Stimulated activated CD4-positive, alpha-beta T cell treated with anti-CD3 and anti-CD28 coated beads, Interleukin-1b, Interleukin-23, amount 100 ng/mL, for 48 hours (primary cell): ENCODE measurements at regions not wholly inside any gene's neighbourhood (a gene's known extent, or its start where the extent isn't known, plus 50 kb on each side); places are given as distances from the start of the nearest gene placed in this dataset.

Source experiments
- DNase-seq: peaks from one replicate; pipeline ENCODE4 v3.0.0-alpha.2; 2020

DNA sequence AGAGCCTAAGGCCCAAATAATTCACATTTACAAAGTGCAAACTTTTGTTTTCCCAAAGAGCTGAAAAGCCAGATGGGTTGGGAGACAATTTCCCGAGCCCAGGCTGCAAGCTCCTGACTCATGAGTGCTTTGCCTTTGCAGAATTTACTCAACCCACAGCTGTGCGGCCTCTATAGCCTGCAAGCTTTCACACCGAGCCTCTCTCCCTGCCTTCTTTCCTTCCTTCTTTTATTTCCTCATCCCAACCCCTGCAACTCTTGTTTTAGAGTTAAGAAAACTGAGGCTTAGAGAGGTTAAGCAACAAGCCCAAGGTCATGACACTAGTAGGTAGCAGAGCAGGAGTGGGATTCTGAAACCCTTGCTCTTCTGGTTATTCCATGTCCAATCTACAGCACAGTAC lies 203.0 kb upstream of the GPR26 start:
- no peak for DNase-seq

DNA sequence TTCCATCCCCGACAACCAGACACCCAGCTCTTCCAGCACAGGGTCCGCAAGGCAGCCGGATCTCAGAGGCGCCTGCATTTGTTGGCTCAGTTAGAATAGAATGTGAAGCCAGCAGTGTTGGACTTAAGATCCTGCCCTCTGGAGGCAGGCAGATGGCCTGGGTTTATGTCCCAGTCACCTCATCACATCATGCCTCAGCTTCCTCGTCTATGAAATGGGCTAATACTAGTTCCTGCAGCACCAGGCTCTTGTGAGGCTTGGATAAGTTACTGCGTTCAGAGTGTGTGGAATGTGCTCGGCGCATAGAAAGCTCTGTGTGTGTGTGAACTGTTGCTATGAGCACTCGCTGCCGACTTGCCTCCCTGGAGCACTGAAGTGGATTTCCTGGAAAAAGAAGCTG lies 202.5 kb upstream of the GPR26 start:
- no peak for DNase-seq

DNA sequence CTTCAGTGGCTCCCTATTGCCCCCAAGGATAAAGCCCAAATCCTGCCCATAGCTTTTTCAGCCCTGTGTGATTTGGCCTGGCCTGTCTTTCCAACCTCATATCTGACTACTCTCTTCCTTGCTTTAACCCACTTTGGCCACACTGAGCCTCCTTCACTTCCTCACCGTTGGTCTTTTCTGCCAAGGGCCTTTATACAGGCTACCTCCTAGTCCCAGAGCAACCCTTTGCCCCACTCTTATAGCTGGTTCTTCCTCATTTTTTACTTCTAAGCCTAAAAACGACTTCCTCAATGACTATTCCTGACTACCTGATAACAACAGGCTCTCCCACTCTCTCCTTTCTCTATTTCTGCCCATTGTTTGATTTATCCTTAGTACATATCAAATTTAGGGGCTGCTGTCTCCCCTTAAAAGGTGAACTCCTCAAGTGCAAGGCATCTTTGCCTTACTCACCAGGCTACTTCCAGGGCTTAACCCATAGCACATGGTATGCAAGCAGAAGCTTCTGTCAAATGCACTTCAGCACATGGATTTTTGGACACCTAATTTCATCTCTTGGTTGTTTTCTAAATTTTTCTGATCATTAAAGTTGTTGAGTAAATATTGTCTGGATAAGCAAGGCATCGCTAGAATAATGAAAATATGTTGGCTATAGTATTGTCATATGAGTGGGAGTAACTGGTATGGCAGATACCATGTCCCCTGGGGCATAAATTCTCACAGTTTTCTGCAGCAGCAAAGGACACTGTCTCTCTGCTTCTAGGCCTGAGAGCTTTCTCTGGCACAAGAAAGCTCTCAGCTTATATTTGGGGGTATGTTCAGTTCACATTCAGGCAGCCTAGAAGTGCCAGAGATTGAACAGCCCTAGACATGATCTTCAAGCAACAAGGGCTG lies 201.5 kb upstream of the GPR26 start:
- no peak for DNase-seq

DNA sequence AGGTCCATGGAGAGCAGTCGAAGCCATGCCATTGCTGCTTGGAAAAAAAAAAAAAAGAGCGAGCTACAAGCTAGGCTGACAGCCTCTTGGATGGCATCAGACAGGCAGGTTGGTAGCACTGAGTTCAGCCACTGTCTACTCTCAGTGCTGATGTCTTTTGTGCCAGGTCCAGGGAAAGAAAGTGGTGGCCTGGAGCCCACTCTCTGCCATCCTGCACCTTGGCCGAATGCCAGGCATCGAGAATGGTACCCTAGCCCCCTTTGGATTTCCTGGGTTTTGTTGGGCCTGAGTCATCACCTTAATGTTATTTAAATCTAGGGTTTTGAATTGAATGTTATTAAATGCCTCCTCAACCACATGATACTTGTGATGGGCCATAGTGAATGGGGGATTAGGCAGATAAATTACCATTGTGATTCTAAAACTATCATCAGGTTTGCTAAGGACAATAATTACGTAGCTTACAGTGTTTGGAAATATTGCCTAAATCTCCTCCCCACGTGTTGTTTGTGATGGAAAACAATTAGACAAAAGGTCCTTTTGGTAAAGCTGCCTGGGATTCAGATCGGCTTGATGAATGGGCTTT lies 195.7 kb upstream of the GPR26 start:
- no peak for DNase-seq

GRCh38 chr10:123471811-123472210 lies 194.3 kb upstream of the GPR26 start:
- no peak for DNase-seq

- DNase-seq: no peak
Measured at GRCh38 chr10:123472606-123473005, 193.5 kb upstream of the GPR26 start.

GRCh38 chr10:123474700-123475099 lies 191.5 kb upstream of the GPR26 start:
- no peak for DNase-seq

DNA sequence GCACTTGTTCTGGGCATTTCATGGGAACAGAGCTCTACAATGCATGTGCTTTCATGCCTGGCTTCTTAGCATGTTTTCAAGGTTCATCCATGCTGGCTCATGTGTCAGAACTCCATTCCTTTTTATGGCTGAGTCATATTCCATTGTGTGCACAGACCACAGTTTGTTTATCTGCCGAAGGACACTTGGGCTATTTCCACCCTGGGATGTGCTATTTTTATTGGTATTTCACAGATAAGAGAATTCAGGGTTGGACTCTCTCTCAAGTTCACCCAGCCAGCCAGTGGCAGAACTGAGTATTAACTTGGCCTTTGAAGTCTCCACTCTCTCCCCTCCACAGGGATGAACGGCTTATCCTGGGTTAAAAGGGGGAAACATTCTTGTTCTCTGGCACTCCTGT lies 190.7 kb upstream of the GPR26 start:
- DNase-seq: no peak

DNA sequence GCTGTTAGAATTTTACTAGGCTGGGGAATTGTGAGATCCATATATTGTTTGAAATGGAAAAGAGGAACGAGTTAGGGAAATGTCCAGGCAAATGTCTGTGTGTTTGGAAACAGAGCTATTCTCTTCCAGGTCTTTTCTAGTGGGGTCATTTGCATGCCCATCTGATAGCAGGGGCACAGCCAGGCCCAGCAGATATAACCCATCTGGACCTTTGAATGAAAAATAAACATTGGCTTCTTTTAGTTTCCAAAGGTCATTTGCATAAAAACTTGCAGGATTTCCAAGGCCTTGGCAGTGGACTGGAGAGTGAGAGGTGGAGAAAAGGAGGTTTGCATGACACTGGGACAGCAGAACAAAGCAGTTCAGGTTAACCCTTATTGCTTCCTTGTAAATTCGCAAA lies 188.0 kb upstream of the GPR26 start:
- DNase-seq: no peak

DNA sequence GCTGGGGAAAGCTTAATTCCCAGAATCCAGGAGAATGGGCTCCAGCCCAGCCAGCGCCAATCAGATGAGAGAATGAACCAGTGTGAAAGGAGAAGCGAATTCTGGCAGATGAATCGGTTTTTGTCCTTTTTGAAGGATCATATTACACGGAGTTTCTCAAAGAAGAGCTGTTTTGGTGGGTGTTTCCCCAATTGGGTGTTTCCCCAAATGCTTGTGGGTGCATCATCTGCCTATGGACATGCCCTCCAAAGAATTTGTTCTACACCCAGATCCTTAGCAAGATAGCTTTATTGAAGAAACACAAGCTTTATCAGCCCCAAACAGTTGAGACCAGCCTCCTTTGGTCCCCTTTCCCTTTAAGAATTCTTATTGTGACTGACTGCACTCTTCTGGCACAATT lies 186.5 kb upstream of the GPR26 start:
- no peak for DNase-seq

DNA sequence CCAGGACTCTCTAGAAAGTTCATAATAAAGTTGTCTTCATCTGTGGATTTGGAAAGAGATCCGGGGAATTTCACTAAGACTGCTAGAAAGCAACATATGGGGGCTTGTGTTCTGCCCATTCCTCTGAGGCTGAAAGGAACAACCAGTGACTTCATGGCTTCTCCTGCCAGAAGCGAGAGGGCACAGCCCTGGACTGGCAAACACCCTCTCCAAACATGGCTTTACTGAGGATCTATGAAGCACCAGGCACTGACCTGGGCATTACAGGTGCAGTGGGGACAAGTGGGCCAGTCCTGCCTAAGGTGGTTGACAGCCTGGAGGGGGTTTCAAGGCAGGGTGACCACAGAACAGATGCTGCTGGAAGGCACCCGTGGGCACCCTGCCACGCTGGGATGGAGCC lies 185.8 kb upstream of the GPR26 start:
- DNase-seq: no peak

DNA sequence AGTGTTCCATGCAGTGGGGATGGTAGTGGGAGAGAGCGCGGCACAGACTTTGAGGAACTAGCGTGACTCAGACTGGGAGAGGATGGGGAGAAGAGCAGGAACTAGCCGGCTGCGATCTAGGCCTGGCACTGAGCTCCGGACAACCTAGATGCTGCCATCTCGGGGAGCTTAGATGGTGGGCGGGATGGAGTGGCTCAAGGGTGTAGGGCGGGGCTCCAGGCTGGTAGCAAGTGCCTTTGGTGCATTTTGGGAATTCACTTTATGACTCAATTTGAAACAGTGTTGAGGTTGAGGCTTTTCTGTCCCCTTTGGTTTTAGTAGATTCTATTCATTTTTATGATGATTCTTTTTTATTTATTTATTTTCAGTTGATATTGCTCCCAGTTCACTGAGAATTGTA lies 185.3 kb upstream of the GPR26 start:
- DNase-seq: no peak

DNA sequence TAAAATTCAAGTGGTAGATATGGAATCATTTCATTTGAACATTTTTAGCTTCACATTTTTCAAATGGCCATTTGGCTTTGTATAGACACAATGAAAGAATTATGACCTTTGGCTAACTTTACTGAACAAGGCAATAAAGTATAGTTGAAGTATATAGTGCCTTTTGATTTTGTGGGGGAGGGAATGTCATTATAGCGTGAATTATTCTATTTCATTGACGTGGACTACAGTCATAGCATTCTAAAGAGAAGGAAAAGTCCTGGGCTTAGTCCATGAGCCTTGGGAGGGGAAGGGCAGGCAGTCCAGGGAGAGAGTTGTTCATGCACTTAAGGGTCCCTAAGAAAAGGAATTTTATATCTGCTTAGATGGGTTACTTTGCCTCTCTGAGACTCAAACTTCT lies 181.4 kb upstream of the GPR26 start:
- no peak for DNase-seq

- no peak for DNase-seq
Measured at GRCh38 chr10:123485341-123485960, 180.7 kb upstream of the GPR26 start.

GRCh38 chr10:123488436-123488835 lies 177.7 kb upstream of the GPR26 start:
- DNase-seq: no peak

GRCh38 chr10:123491364-123491763 lies 174.8 kb upstream of the GPR26 start:
- no peak for DNase-seq

- no peak for DNase-seq
Measured at GRCh38 chr10:123492016-123492415, 174.1 kb upstream of the GPR26 start.

DNA sequence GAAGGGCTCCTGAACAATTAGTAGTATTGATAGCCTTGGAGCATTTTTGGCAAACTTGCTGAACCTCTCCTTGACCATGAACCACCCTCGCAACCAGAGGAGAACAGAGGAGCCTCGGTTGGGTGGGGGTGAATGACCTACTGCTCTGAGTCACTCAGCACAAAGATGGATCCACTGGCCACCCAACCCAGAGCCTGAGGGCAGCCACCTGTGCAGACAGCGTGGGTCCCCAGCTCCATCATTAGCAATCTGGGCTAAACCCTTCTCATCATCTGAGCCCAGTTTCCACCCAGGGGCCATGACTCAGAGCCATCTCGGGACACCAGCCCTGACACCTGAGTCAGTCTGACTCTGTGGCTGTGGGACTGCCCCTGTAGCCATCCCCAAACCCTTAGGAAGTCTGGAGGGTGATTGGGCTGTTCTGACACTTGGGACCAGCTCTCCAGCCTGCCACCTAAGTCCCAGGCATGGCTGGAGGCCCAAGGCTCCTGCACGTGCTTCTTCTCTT lies 171.8 kb upstream of the GPR26 start:
- DNase-seq: no peak

DNA sequence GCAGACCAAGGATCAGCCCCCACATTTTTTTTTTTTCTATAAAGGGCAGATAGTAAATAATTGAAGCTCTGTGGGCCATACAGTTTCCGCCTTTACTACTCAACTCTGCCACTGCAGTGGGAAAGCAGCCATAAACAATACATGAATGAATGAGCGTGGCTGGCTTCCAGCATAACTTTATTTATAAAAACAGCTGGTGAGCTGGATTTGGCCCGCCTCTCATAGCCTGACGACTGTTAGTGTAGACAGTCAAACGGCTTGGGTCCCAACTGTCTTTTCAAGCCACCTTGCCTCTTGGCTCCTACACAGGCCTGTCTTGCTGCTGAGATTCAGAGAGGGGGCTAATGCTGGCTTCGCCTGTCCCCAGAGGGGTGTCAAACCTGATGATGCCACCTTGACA lies 169.8 kb upstream of the GPR26 start:
- DNase-seq: no peak

- no peak for DNase-seq
Measured at GRCh38 chr10:123496996-123497660, 169.0 kb upstream of the GPR26 start.

DNA sequence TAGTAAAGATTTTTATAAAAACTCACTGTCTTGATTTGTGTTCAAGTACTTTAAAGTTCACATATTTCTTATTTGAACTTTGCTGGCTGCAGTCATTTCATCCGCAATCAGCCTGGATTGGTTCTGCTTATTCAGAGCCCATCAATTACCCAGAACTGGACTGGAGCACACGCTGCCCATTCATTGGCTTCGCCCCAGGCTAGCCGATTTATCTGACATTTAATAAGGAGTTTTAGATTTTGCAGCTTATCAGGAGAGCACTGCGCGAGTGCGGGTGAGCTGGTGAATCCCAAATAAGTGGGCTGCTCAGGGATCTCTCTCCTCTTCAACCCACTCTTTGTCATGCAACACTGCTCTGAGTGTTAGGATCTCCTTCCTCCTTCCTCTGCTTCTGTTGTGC lies 166.0 kb upstream of the GPR26 start:
- no peak for DNase-seq

DNA sequence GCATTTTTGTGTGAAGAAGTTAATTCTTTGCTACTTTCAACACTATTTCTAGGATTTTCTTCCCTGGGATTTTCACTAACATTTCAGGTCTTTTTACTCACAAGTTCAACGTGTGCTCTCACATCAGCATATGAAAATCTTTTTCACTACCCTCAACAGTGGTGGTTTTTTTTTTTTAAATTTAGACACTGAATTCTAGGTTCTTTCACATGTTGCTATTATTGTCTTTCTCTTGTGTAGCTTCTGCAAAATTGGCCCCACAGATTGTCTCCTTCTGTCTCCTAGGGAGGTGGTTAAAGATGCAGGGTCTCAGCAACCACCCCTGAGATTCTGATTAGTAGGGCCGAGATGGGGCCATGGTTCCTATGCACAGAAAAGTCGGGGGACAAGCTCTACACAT lies 165.0 kb upstream of the GPR26 start:
- no peak for DNase-seq

- no peak for DNase-seq
Measured at GRCh38 chr10:123502983-123503382, 163.2 kb upstream of the GPR26 start.

- DNase-seq: no peak
Measured at GRCh38 chr10:123506455-123506854, 159.7 kb upstream of the GPR26 start.
